Choroid plexus epithelial cell (primary cell): ENCODE measurements at regions not wholly inside any gene's neighbourhood (a gene's known extent, or its start where the extent isn't known, plus 50 kb on each side); places are given as distances from the start of the nearest gene placed in this dataset.

Experiments used
- DNase-seq: peaks from one replicate; pipeline ENCODE4 v3.0.0-alpha.2; 2010; ENCODE audit warnings: low read depth
- H3K4me3 ChIP-seq: 2 replicates; pipeline ENCODE4 v1.5.1; 2011; ENCODE audit warnings: low read depth, mild to moderate bottlenecking, control low read depth, low read length, moderate library complexity
- TF ChIP-seq, protein P1 (sequence below): conservative IDR thresholded peaks from 2 replicates; pipeline ENCODE4 v1.5.1; 2011; ENCODE audit warnings: low read depth, mild to moderate bottlenecking, control low read depth, inconsistent platforms, low read length, moderate library complexity

DNA sequence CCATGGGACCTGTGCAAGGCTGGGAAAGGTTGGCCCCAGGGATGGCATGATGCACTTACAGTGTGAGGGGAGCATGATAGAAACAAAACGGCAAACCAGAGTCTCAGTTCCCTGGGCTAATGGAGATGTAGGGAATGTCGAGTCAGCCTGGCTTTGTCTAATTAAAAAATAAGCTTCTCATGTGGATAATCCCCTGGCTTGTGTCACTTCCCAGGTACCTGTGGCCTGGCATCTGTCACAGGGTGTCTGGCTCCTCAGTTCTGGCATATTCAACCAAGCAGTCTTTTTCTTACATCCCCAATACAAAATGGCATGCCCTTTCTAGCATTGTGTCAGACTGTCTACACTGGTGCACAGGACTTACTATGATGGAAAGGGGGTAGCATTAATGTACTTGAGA lies 261.4 kb downstream of the GRIN2B start:
- TF ChIP-seq, protein P1, sequence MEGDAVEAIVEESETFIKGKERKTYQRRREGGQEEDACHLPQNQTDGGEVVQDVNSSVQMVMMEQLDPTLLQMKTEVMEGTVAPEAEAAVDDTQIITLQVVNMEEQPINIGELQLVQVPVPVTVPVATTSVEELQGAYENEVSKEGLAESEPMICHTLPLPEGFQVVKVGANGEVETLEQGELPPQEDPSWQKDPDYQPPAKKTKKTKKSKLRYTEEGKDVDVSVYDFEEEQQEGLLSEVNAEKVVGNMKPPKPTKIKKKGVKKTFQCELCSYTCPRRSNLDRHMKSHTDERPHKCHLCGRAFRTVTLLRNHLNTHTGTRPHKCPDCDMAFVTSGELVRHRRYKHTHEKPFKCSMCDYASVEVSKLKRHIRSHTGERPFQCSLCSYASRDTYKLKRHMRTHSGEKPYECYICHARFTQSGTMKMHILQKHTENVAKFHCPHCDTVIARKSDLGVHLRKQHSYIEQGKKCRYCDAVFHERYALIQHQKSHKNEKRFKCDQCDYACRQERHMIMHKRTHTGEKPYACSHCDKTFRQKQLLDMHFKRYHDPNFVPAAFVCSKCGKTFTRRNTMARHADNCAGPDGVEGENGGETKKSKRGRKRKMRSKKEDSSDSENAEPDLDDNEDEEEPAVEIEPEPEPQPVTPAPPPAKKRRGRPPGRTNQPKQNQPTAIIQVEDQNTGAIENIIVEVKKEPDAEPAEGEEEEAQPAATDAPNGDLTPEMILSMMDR: no peak
- H3K4me3 ChIP-seq: no peak overlapping the region
- no peak for DNase-seq

DNA sequence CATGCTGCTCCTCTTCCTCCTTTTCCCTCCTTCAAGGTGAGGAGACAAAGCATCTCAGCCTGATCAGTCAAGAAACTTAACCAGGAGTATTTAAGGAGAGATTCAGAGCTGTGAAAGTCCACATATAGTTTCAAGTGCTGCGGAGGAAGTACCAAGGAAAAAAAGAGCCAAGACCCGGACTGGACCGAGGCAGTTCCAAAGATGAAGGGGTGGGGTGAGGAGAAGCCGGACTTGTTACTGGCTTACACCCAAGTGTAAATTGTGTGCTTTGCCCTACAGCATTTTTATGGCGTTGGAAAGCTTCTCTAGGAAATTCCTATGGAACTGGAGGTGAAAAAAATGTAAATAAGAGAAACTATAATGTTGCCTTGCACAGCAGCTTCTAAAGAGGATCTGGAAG lies 263.1 kb downstream of the GRIN2B start:
- no peak overlapping the region for H3K4me3 ChIP-seq
- DNase-seq: no peak
- TF ChIP-seq, protein P1: no peak

DNA sequence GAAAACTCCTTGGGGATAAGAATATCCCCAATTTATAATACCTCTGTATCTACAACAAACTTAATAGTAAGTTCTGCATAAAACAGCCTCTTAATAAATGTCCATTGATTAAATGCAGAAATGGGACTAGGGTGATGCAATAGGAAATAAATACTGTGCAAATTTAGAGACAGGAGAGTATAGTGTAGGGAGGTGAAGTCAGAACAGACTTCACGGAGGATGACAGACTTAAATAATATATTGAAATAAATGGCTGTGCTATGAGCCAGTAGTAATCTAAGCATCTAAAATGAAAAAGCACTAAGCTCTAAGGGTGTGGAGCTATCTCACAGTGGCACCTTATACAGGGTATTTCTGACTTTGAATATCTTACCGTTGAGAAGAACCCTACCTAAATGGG lies 265.3 kb downstream of the GRIN2B start:
- H3K4me3 ChIP-seq: no peak overlapping the region
- DNase-seq: no peak
- TF ChIP-seq, protein P1: no peak

DNA sequence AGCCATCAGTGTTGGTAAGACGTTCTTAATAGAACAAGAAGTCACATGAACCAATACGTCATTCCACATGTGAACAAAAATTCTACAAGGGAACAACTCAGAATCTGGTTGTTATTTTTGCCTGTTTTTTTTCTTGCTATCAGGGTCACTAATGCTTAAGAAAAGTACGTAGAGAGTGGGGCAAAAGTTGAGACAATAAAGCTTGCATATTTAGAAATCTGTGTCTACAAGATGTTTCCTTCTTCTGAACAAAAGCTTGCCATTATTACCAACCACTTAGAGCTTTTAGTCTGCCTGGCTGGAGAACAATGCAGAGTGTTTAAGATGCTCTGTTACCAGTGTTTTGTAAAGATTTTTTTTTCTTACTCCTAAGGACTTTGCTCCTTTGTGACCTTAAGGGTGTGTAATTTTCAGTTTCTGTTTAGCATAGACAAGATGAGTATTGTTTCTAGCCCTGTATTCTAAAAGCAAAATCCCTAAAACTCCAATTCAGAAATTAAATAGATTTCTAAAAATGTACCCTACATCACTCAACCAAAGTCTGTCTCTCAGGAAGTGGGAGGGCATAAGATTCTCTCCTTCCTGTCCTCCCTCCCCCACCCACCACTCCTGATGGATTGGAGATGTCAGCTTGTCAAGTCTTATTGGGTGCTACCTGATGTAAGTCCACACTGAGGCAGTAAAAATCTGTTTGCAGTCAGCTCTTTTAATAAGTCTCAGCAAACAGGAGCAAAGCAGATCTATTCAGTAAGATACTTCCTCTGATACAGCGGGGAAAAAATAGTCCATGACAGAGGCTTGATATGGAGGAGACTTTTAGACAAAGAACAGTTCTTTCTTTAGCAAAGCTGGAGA lies 267.6 kb downstream of the GRIN2B start:
- TF ChIP-seq, protein P1: no peak
- no peak overlapping the region for H3K4me3 ChIP-seq
- no peak for DNase-seq

DNA sequence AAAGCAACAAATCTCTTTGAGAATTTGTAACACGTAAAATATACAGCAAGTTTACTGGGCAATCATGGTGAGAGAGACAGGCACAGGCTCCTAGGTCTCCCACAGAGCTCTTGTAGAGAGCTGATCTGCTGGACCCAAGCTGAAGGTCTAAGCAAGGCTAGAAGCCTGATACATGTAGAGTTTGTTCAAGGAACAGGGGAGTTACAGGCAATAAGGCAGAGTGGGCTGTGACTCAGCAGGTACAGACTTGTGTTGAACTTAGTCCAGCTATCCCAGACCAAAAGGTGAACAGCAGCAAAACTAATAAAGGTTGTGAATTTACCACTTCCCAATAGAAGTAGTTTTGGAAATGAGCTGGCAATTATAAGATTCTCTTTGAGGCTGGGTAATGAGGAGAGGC lies 273.6 kb downstream of the GRIN2B start:
- TF ChIP-seq, protein P1: no peak
- no peak overlapping the region for H3K4me3 ChIP-seq
- no peak for DNase-seq

- TF ChIP-seq, protein P1: no peak
- DNase-seq: no peak
- no peak overlapping the region for H3K4me3 ChIP-seq
Measured at GRCh38 chr12:13702381-13702780, 279.0 kb downstream of the GRIN2B start.

DNA sequence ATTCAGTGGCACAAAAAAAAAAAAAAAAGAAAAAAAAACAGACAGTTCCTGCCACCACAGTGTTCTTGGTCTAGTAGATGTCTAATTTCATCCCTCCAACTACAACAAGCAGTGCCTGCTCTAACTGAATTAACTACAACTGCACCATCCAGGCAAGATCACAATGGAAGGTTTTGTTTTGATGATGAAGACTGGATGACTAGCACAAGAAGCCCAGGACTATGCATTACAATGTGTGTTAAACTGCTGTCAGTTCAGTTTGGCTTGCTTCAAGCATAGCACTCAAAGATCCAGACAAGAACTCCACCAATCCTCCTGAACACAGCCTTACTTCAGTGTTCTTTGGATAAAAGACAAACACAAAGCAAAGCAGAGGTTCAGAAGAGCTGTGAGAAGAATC lies 279.9 kb downstream of the GRIN2B start:
- TF ChIP-seq, protein P1: no peak
- H3K4me3 ChIP-seq: no peak overlapping the region
- DNase-seq: no peak
